ENCODE measurements at regions not wholly inside any gene's neighbourhood (a gene's known extent, or its start where the extent isn't known, plus 50 kb on each side); places are given as distances from the start of the nearest gene placed in this dataset.

GRCh38 chr12:61655241-61655640 lies 605.0 kb upstream of the USP15 start:
- no peaks in the 10 kb centered on the region for H3K23me2 ChIP-seq (ENCODE audit: low read depth, low read length)
- no peak overlapping the region for H2BK20ac ChIP-seq (ENCODE audit: low read length)
- no peak overlapping the region for H2AFZ ChIP-seq (ENCODE audit: low read length)
- no peak overlapping the region for H4K91ac ChIP-seq (replicated peaks; ENCODE audit: insufficient read length, low read length)
- H3K4ac ChIP-seq (replicated peaks; ENCODE audit: insufficient read length, low read depth, low read length), result no peak overlapping the region
- peak overlapping the region in 1 of 2 experiments; percentile 39; a peak in 1 of 4 replicates for H3K4me2 ChIP-seq (ENCODE audit: insufficient read depth in 1 of 2, low read depth in 2 of 2, low read length in 2 of 2)
- no peak overlapping the region for H2BK12ac ChIP-seq (ENCODE audit: low read depth, low read length)
- no peak overlapping the region for H3K9ac ChIP-seq (replicated peaks in 1 of 4; ENCODE audit: extremely low read depth in 1 of 4, low read depth in 3 of 4, low read length in 3 of 4)
- no peak overlapping the region for H3K56ac ChIP-seq (replicated peaks; ENCODE audit: insufficient read length, low read depth, low read length)
- no peaks in the 10 kb centered on the region for H3K36me3 ChIP-seq (ENCODE audit: control insufficient read depth in 2 of 4, insufficient read depth in 4 of 4, low read length in 3 of 4)
- no peak overlapping the region for H2BK5ac ChIP-seq (ENCODE audit: low read depth, low read length)
- CTCF ChIA-PET (ENCODE audit: partially characterized antibody), result no interaction called here
- no peak overlapping the region for H3K27ac ChIP-seq (ENCODE audit: low read depth, low read length)
- WGBS, 2 experiments (ENCODE audit: extremely low coverage in 1 of 2, insufficient coverage in 1 of 2, insufficient read length in 1 of 2, insufficient replicate concordance in 2 of 2, low coverage in 1 of 2, low lambda C conversion rate in 2 of 2, missing lambda C conversion rate in 1 of 2), result 85% methylated on average over 1 of the region's 1 CpG; no CpG with 5 or more reads in 1 of the 2 experiments
- no peaks in the 10 kb centered on the region for H4K20me1 ChIP-seq (replicated peaks in 1 of 2; ENCODE audit: control insufficient read depth in 1 of 2, insufficient read depth in 2 of 2, low read length in 2 of 2)
- H2BK120ac ChIP-seq (replicated peaks; ENCODE audit: low read depth, low read length), result no peak overlapping the region
- H3K79me2 ChIP-seq (ENCODE audit: control insufficient read depth in 1 of 2, insufficient read depth in 2 of 2, low read length in 2 of 2), result no peaks in the 10 kb centered on the region
- H3K23ac ChIP-seq (ENCODE audit: insufficient read length), result no peak overlapping the region
- DNase-seq (ENCODE audit: low read depth in 1 of 2, low spot score in 2 of 2) (no peak), FAIRE-seq (no peak)
- H3K27me3 ChIP-seq (replicated peaks in 1 of 4; ENCODE audit: control insufficient read depth in 3 of 4, extremely low read depth in 1 of 4, insufficient read depth in 3 of 4, low read length in 3 of 4), result no peaks in the 10 kb centered on the region
- peaks cover 0 to 3% (median 1%) of the 10 kb centered on the region in 4 experiments; a peak in 2 of 7 replicates for H3K4me1 ChIP-seq (replicated peaks in 1 of 4; ENCODE audit: control insufficient read depth in 3 of 4, insufficient read depth in 4 of 4, low read length in 3 of 4)
- no peak overlapping the region for H3K4me3 ChIP-seq (ENCODE audit: extremely low read depth in 1 of 4, insufficient read depth in 2 of 4, low read depth in 3 of 4, low read length in 4 of 4)
- H4K5ac ChIP-seq (ENCODE audit: insufficient read length, low read depth, low read length), result no peak overlapping the region
- no peak overlapping the region for H3K18ac ChIP-seq (ENCODE audit: extremely low read depth, low read length)
- no peaks in the 10 kb centered on the region for H3K79me1 ChIP-seq (ENCODE audit: low read depth, low read length)
- H3K14ac ChIP-seq (ENCODE audit: insufficient read length), result no peak overlapping the region
- H2BK15ac ChIP-seq (ENCODE audit: low read length), result no peak overlapping the region
- POLR2A ChIA-PET (ENCODE audit: partially characterized antibody), result no interaction called here
- H3K9me3 ChIP-seq (ENCODE audit: insufficient read depth in 2 of 2, low read depth in 1 of 2, low read length in 1 of 2), result no peaks in the 10 kb centered on the region
- no peak overlapping the region for H2AK5ac ChIP-seq (ENCODE audit: low read depth, low read length)
- H4K8ac ChIP-seq (ENCODE audit: extremely low read depth, insufficient read depth, low read length), result no peak overlapping the region
- no peak for TF ChIP-seq SP1 (IDR thresholded peaks at IDR 0.05; ENCODE audit: low read depth, low read length)
